Sigmoid colon (tissue), 6 donors: ENCODE measurements at regions not wholly inside any gene's neighbourhood (a gene's known extent, or its start where the extent isn't known, plus 50 kb on each side); places are given as distances from the start of the nearest gene placed in this dataset.
A peak's percentile ranks its signal among the peaks of the same experiment; 100 is the strongest.

Source experiments
- DNase-seq: peaks from one replicate; pipeline ENCODE4 v3.0.0-alpha.2; 2019
- H3K27ac ChIP-seq, 4 donors: fragments of 200-600 bp; sonication (generic); one replicate each; pipeline ENCODE4 v1.5.1; 2016 to 2019; ENCODE audit warnings: mild to moderate bottlenecking in 1 of 4
- H3K27me3 ChIP-seq, 3 donors: fragments of 200-600 bp; sonication (generic); one replicate each; pipeline ENCODE4 v1.5.1; 2019; ENCODE audit warnings: mild to moderate bottlenecking in 1 of 3
- H3K36me3 ChIP-seq, 4 donors: fragments of 200-600 bp; sonication (generic); one replicate each; pipeline ENCODE4 v1.5.1; 2016 to 2019
- H3K4me1 ChIP-seq, 4 donors: fragments of 200-600 bp; sonication (generic); one replicate each; pipeline ENCODE4 v1.5.1; 2017 to 2019
- H3K4me3 ChIP-seq, 4 donors: fragments of 200-600 bp; sonication (generic); one replicate each; pipeline ENCODE4 v1.5.1; 2017 to 2019; ENCODE audit warnings: mild to moderate bottlenecking in 2 of 4, moderate library complexity in 1 of 4
- H3K9me3 ChIP-seq, 4 donors: fragments of 200-600 bp in 3 of 4; sonication (generic) in 3 of 4; one replicate each; pipeline versions ENCODE4 v1.5.1 to v1.6.1; 2013 to 2019
- CTCF ChIP-seq, 4 experiments: fragments of 450-650 bp in 3 of 4; fragments of 200-600 bp in 1 of 4; IDR thresholded peaks; one replicate each; pipeline ENCODE4 v1.5.1; 2016 to 2019; ENCODE audit warnings: antibody characterized with exemption in 4 of 4, mild to moderate bottlenecking in 3 of 4, moderate library complexity in 2 of 4
- EP300 ChIP-seq, 4 donors: sonication (generic); formaldehyde crosslinking; IDR thresholded peaks; one replicate each; pipeline ENCODE4 v1.6.1; 2017; ENCODE audit warnings: antibody characterized with exemption in 4 of 4
- POLR2A ChIP-seq, 2 donors: fragments of 450-650 bp; IDR thresholded peaks; one replicate each; pipeline ENCODE4 v1.6.1; 2016; ENCODE audit warnings: antibody characterized with exemption in 2 of 2, mild to moderate bottlenecking in 2 of 2, moderate library complexity in 2 of 2
- POLR2AphosphoS5 ChIP-seq, 4 donors: sonication (generic); formaldehyde crosslinking; IDR thresholded peaks; one replicate each; pipeline ENCODE4 v1.6.1; 2017; ENCODE audit warnings: antibody characterized with exemption in 4 of 4
- WGBS, 2 donors: extraction: QIAGEN DNeasy Blood & Tissue Kit; methylation state at CpG; one replicate each; pipeline ENCODE4 v1.1.7; 2013; 5-methylcytosine and 5-hydroxymethylcytosine counted together
- intact Hi-C: fragments of 100-400 bp; cut with DNase I; formaldehyde crosslinking; loops from one replicate; pipeline ENCODE4 v1.15.1; 2023
- donor health status: healthy with polysubstance abuse.
- donor health status: healthy.

- no peak overlapping the region for H3K4me3 ChIP-seq
- no peaks in the 10 kb centered on the region for H3K36me3 ChIP-seq
- peaks cover 0 to 13% (median 4%) of the 10 kb centered on the region in 4 donors for H3K4me1 ChIP-seq
- no peaks in the 10 kb centered on the region for H3K27me3 ChIP-seq
- H3K27ac ChIP-seq, result no peak overlapping the region
- intact Hi-C loops, result no loop called here
- TF ChIP-seq POLR2A (IDR thresholded peaks at IDR 0.05) (no peak), POLR2AphosphoS5 (IDR thresholded peaks at IDR 0.05) (no peak), CTCF (IDR thresholded peaks at IDR 0.05) (no peak), EP300 (IDR thresholded peaks at IDR 0.05) (no peak)
- no peak for DNase-seq
- peaks cover 0 to 7% (median 0%) of the 10 kb centered on the region in 4 donors for H3K9me3 ChIP-seq
- 86 to 88% methylated on average over 1 of the region's 1 CpG for WGBS, 2 donors
Observed at GRCh38 chr3:187927565-187927964, 182.3 kb upstream of the BCL6 start.

GRCh38 chr3:187929112-187929816, 184.0 kb upstream of the BCL6 start:
- no peaks in the 10 kb centered on the region for H3K27me3 ChIP-seq
- intact Hi-C loops, result no loop called here
- DNase-seq, result no peak
- 67 to 83% methylated on average over 8 of the region's 8 CpGs for WGBS, 2 donors
- peaks cover 0 to 13% (median 4%) of the 10 kb centered on the region in 4 donors for H3K4me1 ChIP-seq
- TF ChIP-seq POLR2AphosphoS5 (IDR thresholded peaks at IDR 0.05) (no peak), POLR2A (IDR thresholded peaks at IDR 0.05) (no peak), EP300 (IDR thresholded peaks at IDR 0.05) (no peak), CTCF (IDR thresholded peaks at IDR 0.05) (no peak)
- H3K9me3 ChIP-seq, result peaks cover 0 to 7% (median 0%) of the 10 kb centered on the region in 4 donors
- H3K4me3 ChIP-seq, result no peak overlapping the region
- no peaks in the 10 kb centered on the region for H3K36me3 ChIP-seq
- peak overlapping the region in 1 of 4 donors; percentile 30 for H3K27ac ChIP-seq

- H3K9me3 ChIP-seq, result peaks cover 0 to 1% (median 0%) of the 10 kb centered on the region in 4 donors
- H3K4me1 ChIP-seq, result peaks cover 0 to 13% (median 4%) of the 10 kb centered on the region in 4 donors
- TF ChIP-seq EP300 (IDR thresholded peaks at IDR 0.05), result no peak
- TF ChIP-seq CTCF (IDR thresholded peaks at IDR 0.05), result no peak
- no peak for TF ChIP-seq POLR2AphosphoS5 (IDR thresholded peaks at IDR 0.05)
- TF ChIP-seq POLR2A (IDR thresholded peaks at IDR 0.05), result no peak
- no peak overlapping the region for H3K4me3 ChIP-seq
- no peak for DNase-seq
- H3K27me3 ChIP-seq, result no peaks in the 10 kb centered on the region
- H3K27ac ChIP-seq, result no peak overlapping the region
- H3K36me3 ChIP-seq, result no peaks in the 10 kb centered on the region
- WGBS, 2 donors, result 84 to 87% methylated on average over 3 of the region's 3 CpGs
- intact Hi-C loops, result no loop called here
Observed at GRCh38 chr3:187930021-187930420, 184.8 kb upstream of the BCL6 start.

GRCh38 chr3:187931101-187931500, 185.8 kb upstream of the BCL6 start:
- intact Hi-C loops, result no loop called here
- no peaks in the 10 kb centered on the region for H3K9me3 ChIP-seq
- no peaks in the 10 kb centered on the region for H3K27me3 ChIP-seq
- H3K4me3 ChIP-seq, result no peak overlapping the region
- H3K4me1 ChIP-seq, result peaks cover 0 to 13% (median 4%) of the 10 kb centered on the region in 4 donors
- H3K27ac ChIP-seq, result no peak overlapping the region
- DNase-seq, result no peak
- 94 to 95% methylated on average over 4 of the region's 4 CpGs for WGBS, 2 donors
- no peak for TF ChIP-seq CTCF (IDR thresholded peaks at IDR 0.05)
- no peaks in the 10 kb centered on the region for H3K36me3 ChIP-seq
